ENCODE measurements at regions not wholly inside any gene's neighbourhood (a gene's known extent, or its start where the extent isn't known, plus 50 kb on each side); places are given as distances from the start of the nearest gene placed in this dataset.

DNA sequence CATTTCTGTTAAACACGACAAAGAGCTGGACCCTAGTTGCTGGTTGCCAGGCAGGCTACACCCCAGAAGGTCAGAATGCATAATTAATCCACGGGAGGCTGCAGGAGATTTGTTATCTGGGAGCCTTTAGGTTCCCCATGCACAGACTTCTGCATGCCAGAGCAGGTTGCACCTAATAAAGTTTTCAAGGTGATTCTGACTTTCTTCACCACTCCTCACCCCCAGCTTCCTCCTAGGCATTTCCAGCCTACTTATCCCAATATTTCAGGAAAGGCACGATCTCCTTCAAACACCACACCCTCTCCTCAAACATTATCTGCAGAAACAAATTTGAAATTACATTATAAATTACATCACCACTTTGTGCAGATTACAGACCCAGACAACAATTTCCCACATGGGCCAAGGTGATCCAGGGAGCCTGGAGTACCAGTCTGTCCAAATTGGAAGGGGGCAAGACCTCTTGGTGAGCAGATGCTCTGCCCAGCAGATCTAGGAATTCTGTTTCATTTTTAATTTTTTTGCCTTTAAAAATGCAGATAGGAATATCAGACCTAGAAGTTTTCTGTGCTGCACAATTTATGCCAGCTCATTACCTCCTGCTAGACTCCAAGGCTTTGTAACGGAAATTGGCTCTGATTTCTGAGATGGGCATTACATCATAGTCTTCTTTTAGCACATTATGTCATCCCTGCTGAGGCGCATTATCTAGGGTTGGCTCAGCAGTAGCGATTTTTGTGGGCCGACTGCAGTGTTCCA lies 363.4 kb upstream of the SLC30A5 start:
- DNase-seq = peak in 4 of 5 donors; percentile 17 to 74 (median 52)
- TF ChIP-seq, protein P1, sequence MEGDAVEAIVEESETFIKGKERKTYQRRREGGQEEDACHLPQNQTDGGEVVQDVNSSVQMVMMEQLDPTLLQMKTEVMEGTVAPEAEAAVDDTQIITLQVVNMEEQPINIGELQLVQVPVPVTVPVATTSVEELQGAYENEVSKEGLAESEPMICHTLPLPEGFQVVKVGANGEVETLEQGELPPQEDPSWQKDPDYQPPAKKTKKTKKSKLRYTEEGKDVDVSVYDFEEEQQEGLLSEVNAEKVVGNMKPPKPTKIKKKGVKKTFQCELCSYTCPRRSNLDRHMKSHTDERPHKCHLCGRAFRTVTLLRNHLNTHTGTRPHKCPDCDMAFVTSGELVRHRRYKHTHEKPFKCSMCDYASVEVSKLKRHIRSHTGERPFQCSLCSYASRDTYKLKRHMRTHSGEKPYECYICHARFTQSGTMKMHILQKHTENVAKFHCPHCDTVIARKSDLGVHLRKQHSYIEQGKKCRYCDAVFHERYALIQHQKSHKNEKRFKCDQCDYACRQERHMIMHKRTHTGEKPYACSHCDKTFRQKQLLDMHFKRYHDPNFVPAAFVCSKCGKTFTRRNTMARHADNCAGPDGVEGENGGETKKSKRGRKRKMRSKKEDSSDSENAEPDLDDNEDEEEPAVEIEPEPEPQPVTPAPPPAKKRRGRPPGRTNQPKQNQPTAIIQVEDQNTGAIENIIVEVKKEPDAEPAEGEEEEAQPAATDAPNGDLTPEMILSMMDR (IDR thresholded peaks at IDR 0.05; ENCODE audit: borderline replicate concordance, extremely low read depth, insufficient read depth) = no peak
- Histone ChIP-seq H3K27ac (ENCODE audit: low read depth in 2 of 2, low read length in 2 of 2) (peak overlapping the region in 1 of 2 donors; percentile 39), H3K4me1 (ENCODE audit: control insufficient read depth in 2 of 3, insufficient read depth in 2 of 3, low read depth in 1 of 3, low read length in 3 of 3) (peaks cover 0 to 3% (median 2%) of the 10 kb centered on the region in 3 donors), H3K9me3 (ENCODE audit: control insufficient read depth in 2 of 3, insufficient read depth in 1 of 3, low read length in 3 of 3) (no peaks in the 10 kb centered on the region), H3K4me3 (ENCODE audit: low read length in 3 of 3) (no peak overlapping the region), H3K36me3 (ENCODE audit: control insufficient read depth in 2 of 3, insufficient read depth in 3 of 3, low read length in 3 of 3) (no peaks in the 10 kb centered on the region), H3K9ac (ENCODE audit: low read length in 3 of 3) (no peak overlapping the region), H3K27me3 (ENCODE audit: control insufficient read depth, insufficient read depth, low read length) (no peaks in the 10 kb centered on the region)
- no peak for FAIRE-seq
- intact Hi-C loops (cut with DNase I) = no loop called here

DNA sequence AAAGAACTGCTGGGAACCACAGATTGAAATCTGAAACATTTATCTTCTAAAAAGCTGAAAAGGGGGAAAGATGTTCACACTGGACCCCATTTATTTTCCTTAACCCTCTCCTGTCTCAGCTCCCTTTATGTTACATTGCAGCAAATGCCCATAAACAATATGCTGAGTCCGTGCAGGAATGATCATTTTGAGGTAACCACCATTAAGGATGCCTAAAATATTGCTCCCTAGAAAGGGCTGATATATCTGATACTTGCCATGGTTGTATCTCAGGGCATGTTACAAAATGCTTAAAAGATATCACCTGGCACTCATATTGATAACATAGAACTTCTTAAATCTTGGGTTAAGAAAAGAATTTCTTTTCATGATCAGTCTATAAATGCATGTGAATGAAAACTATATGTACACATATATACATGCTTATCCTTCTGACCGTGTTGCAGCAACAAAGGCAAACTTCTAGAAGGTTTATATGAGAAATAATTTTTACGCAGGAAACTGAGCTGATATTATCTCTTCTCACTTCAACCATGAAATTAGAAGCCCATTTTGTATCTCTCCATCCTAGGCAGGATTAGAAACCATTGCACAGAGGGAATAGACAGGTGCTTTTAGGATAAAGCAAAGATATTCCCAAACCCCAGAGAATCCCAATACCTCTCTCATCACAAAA lies 362.7 kb upstream of the SLC30A5 start:
- intact Hi-C loops (cut with DNase I) = no loop called here
- H3K9ac ChIP-seq (ENCODE audit: low read length in 3 of 3) = no peak overlapping the region
- no peaks in the 10 kb centered on the region for H3K9me3 ChIP-seq (ENCODE audit: control insufficient read depth in 2 of 3, insufficient read depth in 1 of 3, low read length in 3 of 3)
- peaks cover 0 to 3% (median 2%) of the 10 kb centered on the region in 3 donors for H3K4me1 ChIP-seq (ENCODE audit: control insufficient read depth in 2 of 3, insufficient read depth in 2 of 3, low read depth in 1 of 3, low read length in 3 of 3)
- no peaks in the 10 kb centered on the region for H3K27me3 ChIP-seq (ENCODE audit: control insufficient read depth, insufficient read depth, low read length)
- TF ChIP-seq, protein P1 (IDR thresholded peaks at IDR 0.05; ENCODE audit: borderline replicate concordance, extremely low read depth, insufficient read depth) = no peak
- H3K36me3 ChIP-seq (ENCODE audit: control insufficient read depth in 2 of 3, insufficient read depth in 3 of 3, low read length in 3 of 3) = no peaks in the 10 kb centered on the region
- FAIRE-seq (no peak), DNase-seq (no peak)
- peak overlapping the region in 1 of 2 donors; percentile 39 for H3K27ac ChIP-seq (ENCODE audit: low read depth in 2 of 2, low read length in 2 of 2)
- H3K4me3 ChIP-seq (ENCODE audit: low read length in 3 of 3) = no peak overlapping the region

DNA sequence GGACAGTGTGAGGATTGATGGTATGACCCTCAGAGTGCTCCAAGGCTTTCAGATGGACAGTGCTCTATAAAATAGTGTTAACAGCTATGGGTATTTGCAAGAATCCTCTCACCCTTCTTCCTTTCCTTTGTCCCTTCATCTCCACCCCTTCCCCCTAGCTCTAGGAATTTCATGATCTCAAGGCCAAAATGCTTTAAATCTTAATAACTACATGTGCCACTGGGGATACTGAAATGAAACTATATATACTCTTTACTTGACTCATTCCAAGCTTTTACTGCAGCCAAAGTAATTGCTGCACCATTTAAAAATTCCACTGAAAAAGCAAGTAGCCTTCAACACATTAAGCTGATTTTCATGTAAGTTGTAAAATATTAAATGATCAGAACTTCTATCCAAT lies 361.6 kb upstream of the SLC30A5 start:
- TF ChIP-seq, protein P1 (IDR thresholded peaks at IDR 0.05; ENCODE audit: borderline replicate concordance, extremely low read depth, insufficient read depth) = no peak
- no peak for FAIRE-seq
- Histone ChIP-seq H3K27me3 (ENCODE audit: control insufficient read depth, insufficient read depth, low read length) (no peaks in the 10 kb centered on the region), H3K9me3 (ENCODE audit: control insufficient read depth in 2 of 3, insufficient read depth in 1 of 3, low read length in 3 of 3) (no peaks in the 10 kb centered on the region), H3K9ac (ENCODE audit: low read length in 3 of 3) (no peak overlapping the region), H3K4me3 (ENCODE audit: low read length in 3 of 3) (no peak overlapping the region), H3K4me1 (ENCODE audit: control insufficient read depth in 2 of 3, insufficient read depth in 2 of 3, low read depth in 1 of 3, low read length in 3 of 3) (peaks cover 0 to 3% (median 2%) of the 10 kb centered on the region in 3 donors), H3K36me3 (ENCODE audit: control insufficient read depth in 2 of 3, insufficient read depth in 3 of 3, low read length in 3 of 3) (no peaks in the 10 kb centered on the region), H3K27ac (ENCODE audit: low read depth in 2 of 2, low read length in 2 of 2) (no peak overlapping the region)
- intact Hi-C loops (cut with DNase I) = no loop called here
- peak in 1 of 5 donors; percentile 71 for DNase-seq

All from kidney (tissue), 13 donors.